RWPE1 (cell line): ENCODE measurements at regions not wholly inside any gene's neighbourhood (a gene's known extent, or its start where the extent isn't known, plus 50 kb on each side); places are given as distances from the start of the nearest gene placed in this dataset.

Source experiments
- CTCF ChIA-PET: fragments of 350-600 bp; sonication (Branson Sonifier 250); formaldehyde crosslinking; extraction: SDS; loops from one replicate; lab custom pipeline; 2021; lab: Yijun Ruan, JAX
- POLR2A ChIA-PET: fragments of 400-600 bp; formaldehyde crosslinking; extraction: SDS; loops from one replicate; lab custom pipeline; 2020; ENCODE audit warnings: antibody characterized with exemption; ENCODE audit not compliant: low non-redundant PET; lab: Yijun Ruan, JAX
- DNase-seq: peaks from one replicate; pipeline ENCODE4 v3.0.0; 2012; ENCODE audit warnings: low spot score
- H3K27ac ChIP-seq: fragments of 450-650 bp; 2 replicates; pipeline ENCODE4 v1.5.1; 2017
- CTCF ChIP-seq: fragments of 450-650 bp; conservative IDR thresholded peaks from 2 replicates; pipeline ENCODE4 v1.5.1; 2017; ENCODE audit warnings: low read depth, mild to moderate bottlenecking

GRCh38 chr13:71382285-71382684, 484.7 kb downstream of the DACH1 start:
- ChIA-PET POLR2A (no interaction called here), CTCF (no interaction called here)
- no peak for TF ChIP-seq CTCF
- DNase-seq = no peak
- no peak overlapping the region for H3K27ac ChIP-seq

GRCh38 chr13:71380191-71380590, 486.8 kb downstream of the DACH1 start:
- CTCF ChIA-PET = no interaction called here

GRCh38 chr13:71378961-71379905, 487.8 kb downstream of the DACH1 start:
- ChIA-PET POLR2A (no interaction called here), CTCF (interaction anchor here (0.6 kb wide), 1 partner anchor 1273 kb away, joined by 3 read pairs; no protein-coding TSS in a partner anchor)
- TF ChIP-seq CTCF = no peak
- no peak for DNase-seq
- no peak overlapping the region for H3K27ac ChIP-seq

More at GRCh38 chr13:71380191-71380590, 486.8 kb downstream of the DACH1 start:
- DNase-seq = no peak
- TF ChIP-seq CTCF = no peak
- POLR2A ChIA-PET = no interaction called here
- H3K27ac ChIP-seq = no peak overlapping the region

GRCh38 chr13:71374471-71375049, 492.4 kb downstream of the DACH1 start:
- no peak overlapping the region for H3K27ac ChIP-seq
- TF ChIP-seq CTCF = no peak
- no peak for DNase-seq
- CTCF ChIA-PET = interaction anchor here (0.7 kb wide), 1 partner anchor 16 kb away, joined by 3 read pairs; no protein-coding TSS in a partner anchor
- POLR2A ChIA-PET = no interaction called here

GRCh38 chr13:71368336-71368735, 498.7 kb downstream of the DACH1 start:
- CTCF ChIA-PET = no interaction called here

More at GRCh38 chr13:71368336-71368735, 498.7 kb downstream of the DACH1 start:
- no peak for TF ChIP-seq CTCF
- DNase-seq = no peak
- POLR2A ChIA-PET = no interaction called here
- no peak overlapping the region for H3K27ac ChIP-seq
